HG03520 (cell line): ENCODE measurements at regions not wholly inside any gene's neighbourhood (a gene's known extent, or its start where the extent isn't known, plus 50 kb on each side); places are given as distances from the start of the nearest gene placed in this dataset.

ENCODE experiments used
- ATAC-seq: cut with Tn5 transposase; IDR thresholded peaks from one replicate; pipeline ENCODE4 v1.9.1; 2021; ENCODE audit warnings: mild to moderate bottlenecking, moderate library complexity; ENCODE audit not compliant: unreplicated experiment

- ATAC-seq: no peak
Measured at GRCh38 chr20:10861090-10861489, 187.3 kb upstream of the JAG1 start.

- no peak for ATAC-seq
Measured at GRCh38 chr20:10861619-10862018, 187.8 kb upstream of the JAG1 start.

GRCh38 chr20:10863337-10864060 lies 189.7 kb upstream of the JAG1 start:
- no peak for ATAC-seq

- ATAC-seq: no peak
Measured at GRCh38 chr20:10864076-10864672, 190.4 kb upstream of the JAG1 start.

- no peak for ATAC-seq
Measured at GRCh38 chr20:10868299-10868698, 194.5 kb upstream of the JAG1 start.

- no peak for ATAC-seq
Measured at GRCh38 chr20:10873026-10873425, 199.2 kb upstream of the JAG1 start.

- no peak for ATAC-seq
Measured at GRCh38 chr20:10875653-10876052, 201.9 kb upstream of the JAG1 start.

GRCh38 chr20:10876558-10876957 lies 202.8 kb upstream of the JAG1 start:
- no peak for ATAC-seq

- ATAC-seq: no peak
Measured at GRCh38 chr20:10877342-10877741, 203.5 kb upstream of the JAG1 start.

- ATAC-seq: no peak
Measured at GRCh38 chr20:10883166-10883565, 209.4 kb upstream of the JAG1 start.

- no peak for ATAC-seq
Measured at GRCh38 chr20:10893321-10893720, 219.5 kb upstream of the JAG1 start.

- no peak for ATAC-seq
Measured at GRCh38 chr20:10897336-10897735, 223.5 kb upstream of the JAG1 start.

GRCh38 chr20:10898552-10898951 lies 224.8 kb upstream of the JAG1 start:
- no peak for ATAC-seq

- no peak for ATAC-seq
Measured at GRCh38 chr20:10902174-10902573, 228.4 kb upstream of the JAG1 start.

- ATAC-seq: no peak
Measured at GRCh38 chr20:10902576-10903282, 228.9 kb upstream of the JAG1 start.

- no peak for ATAC-seq
Measured at GRCh38 chr20:10906834-10907233, 233.0 kb upstream of the JAG1 start.

GRCh38 chr20:10909803-10910202 lies 236.0 kb upstream of the JAG1 start:
- no peak for ATAC-seq

GRCh38 chr20:10910535-10911178 lies 236.9 kb upstream of the JAG1 start:
- no peak for ATAC-seq

- no peak for ATAC-seq
Measured at GRCh38 chr20:10911298-10911697, 237.5 kb upstream of the JAG1 start.

- no peak for ATAC-seq
Measured at GRCh38 chr20:10915815-10916214, 242.0 kb upstream of the JAG1 start.

GRCh38 chr20:10916312-10916711 lies 242.5 kb upstream of the JAG1 start:
- ATAC-seq: no peak

GRCh38 chr20:10917826-10918225 lies 244.0 kb upstream of the JAG1 start:
- ATAC-seq: no peak
